HepG2 (cell line): ENCODE measurements at regions not wholly inside any gene's neighbourhood (a gene's known extent, or its start where the extent isn't known, plus 50 kb on each side); places are given as distances from the start of the nearest gene placed in this dataset.

ENCODE experiments used
- ATAC-seq: fragments of 200-7000 bp; cut with Tn5 transposase; 3 replicates; pipeline ENCODE4 v1.9.1; 2020; ENCODE audit warnings: mild to moderate bottlenecking, moderate library complexity
- BruUV-seq: library from RNA; stranded (reverse); fragments of 400-500 nt; replicated peaks from 2 replicates; lab custom pipeline; 2021; lab: Mats Ljungman, UMichigan
- CTCF ChIA-PET: fragments of 300-600 bp; formaldehyde crosslinking; extraction: SDS; loops from one replicate; lab custom pipeline; 2021; ENCODE audit warnings: low total read pairs, inconsistent platforms, low intra/inter-chr PET ratio; lab: Yijun Ruan, JAX
- POLR2A ChIA-PET: fragments of 350-600 bp; sonication (Branson Sonifier 250); formaldehyde crosslinking; loops from one replicate; lab custom pipeline; 2020; ENCODE audit warnings: antibody characterized with exemption, inconsistent platforms; lab: Yijun Ruan, JAX
- DNase-seq: peaks from one replicate; pipeline ENCODE4 v3.0.0-alpha.2; 2015; ENCODE audit warnings: low spot score
- FAIRE-seq: peaks from 3 replicates; lab custom pipeline; 2011; peaks lifted over from hg19 to GRCh38; lab: Jason Lieb, UNC
- H2AFZ ChIP-seq: one replicate; pipeline ENCODE4 v1.6.1; 2011; ENCODE audit warnings: low read length, inconsistent platforms
- H3K27ac ChIP-seq: fragments of 300-600 bp; 3 replicates; pipeline ENCODE4 v1.8.0; 2011; ENCODE audit warnings: mixed run types, mild to moderate bottlenecking, mixed read lengths, low read length, inconsistent platforms; ENCODE audit not compliant: insufficient read depth; ENCODE audit errors: extremely low read length
- H3K27me3 ChIP-seq, 2 experiments: fragments of 200-600 bp in 1 of 2; 2 replicates in 1 of 2; 3 replicates in 1 of 2; pipeline versions ENCODE4 v1.6.0 to v1.8.0; 2011; ENCODE audit warnings: low read length in 2 of 2, mild to moderate bottlenecking in 2 of 2, moderate library complexity in 2 of 2, inconsistent platforms in 1 of 2; ENCODE audit not compliant: insufficient read depth in 2 of 2, control insufficient read depth in 1 of 2
- H3K36me3 ChIP-seq, 2 experiments: fragments of 200-600 bp in 1 of 2; replicated peaks in 1 of 2; 2 replicates in 1 of 2; 3 replicates in 1 of 2; pipeline versions ENCODE4 v1.5.1 to v1.8.0; 2011; ENCODE audit warnings: low read length in 2 of 2, inconsistent platforms in 1 of 2; ENCODE audit not compliant: insufficient read depth in 2 of 2, control insufficient read depth in 1 of 2
- H3K4me1 ChIP-seq: 2 replicates; pipeline ENCODE4 v1.5.1; 2012; ENCODE audit warnings: low read length, inconsistent platforms; ENCODE audit not compliant: insufficient read depth
- H3K4me2 ChIP-seq: 2 replicates; pipeline ENCODE4 v1.6.0; 2011; ENCODE audit warnings: low read depth, low read length, inconsistent platforms
- H3K4me3 ChIP-seq, 3 experiments: fragments of 200-600 bp in 1 of 3; sonication (generic), shearing (Covaris generic) in 1 of 3; replicated peaks in 1 of 3; 2 replicates each; pipeline ENCODE4 v1.5.1; 2011 to 2016; ENCODE audit warnings: low read length in 3 of 3, inconsistent platforms in 2 of 3, low read depth in 2 of 3, mild to moderate bottlenecking in 2 of 3, control low read depth in 1 of 3, mixed read lengths in 1 of 3; ENCODE audit not compliant: insufficient read depth in 1 of 3
- H3K79me2 ChIP-seq: one replicate; pipeline ENCODE4 v1.6.1; 2011; ENCODE audit warnings: low read length, inconsistent platforms; ENCODE audit not compliant: insufficient read depth
- H3K9ac ChIP-seq: 2 replicates; pipeline ENCODE4 v1.6.0; 2011; ENCODE audit warnings: mild to moderate bottlenecking, low read depth, low read length, inconsistent platforms; ENCODE audit not compliant: insufficient read depth
- H3K9me3 ChIP-seq: 2 replicates; pipeline ENCODE4 v1.5.1; 2012; ENCODE audit warnings: mild to moderate bottlenecking, low read length
- H4K20me1 ChIP-seq: 2 replicates; pipeline ENCODE4 v1.6.0; 2011; ENCODE audit warnings: inconsistent platforms, mild to moderate bottlenecking, low read length, moderate library complexity; ENCODE audit not compliant: insufficient read depth
- ARNT2 ChIP-seq: sonication (generic); formaldehyde crosslinking; IDR thresholded peaks from 2 replicates; pipeline ENCODE4 v1.8.0; 2022; ENCODE audit warnings: mild to moderate bottlenecking, low read depth, missing genetic modification reagents, moderate library complexity
- CCAR2 ChIP-seq: fragments of 200-400 bp; formaldehyde crosslinking; optimal IDR thresholded peaks from 2 replicates; pipeline ENCODE3; 2018; ENCODE audit warnings: low read depth, mild to moderate bottlenecking, low read length, moderate library complexity
- ELF4 ChIP-seq: sonication (generic); formaldehyde crosslinking; IDR thresholded peaks from 2 replicates; pipeline ENCODE4 v1.5.0; 2020; ENCODE audit warnings: missing genetic modification reagents, mild to moderate bottlenecking, moderate library complexity, borderline replicate concordance
- KAT7 ChIP-seq: IDR thresholded peaks from 2 replicates; pipeline ENCODE4 v1.6.1; 2018; ENCODE audit warnings: borderline replicate concordance, missing compliant biosample characterization
- RERE ChIP-seq: IDR thresholded peaks from 2 replicates; pipeline ENCODE4 v1.6.1; 2016; ENCODE audit warnings: low read depth, missing genetic modification reagents, missing compliant biosample characterization
- SIX4 ChIP-seq: sonication (generic); formaldehyde crosslinking; IDR thresholded peaks from 2 replicates; pipeline ENCODE4 v1.4.0; 2020; ENCODE audit warnings: missing genetic modification reagents
- TARDBP ChIP-seq: sonication (generic); formaldehyde crosslinking; IDR thresholded peaks from 2 replicates; pipeline ENCODE4 v1.8.0; 2022; ENCODE audit warnings: mild to moderate bottlenecking, missing genetic modification reagents
- ZHX1 ChIP-seq: sonication (generic); formaldehyde crosslinking; IDR thresholded peaks from 2 replicates; pipeline ENCODE4 v1.8.1; 2022; ENCODE audit warnings: low read depth, mild to moderate bottlenecking, missing genetic modification reagents
- ZNF773 ChIP-seq: sonication (generic); formaldehyde crosslinking; IDR thresholded peaks from 2 replicates; pipeline ENCODE4 v1.4.0; 2020; ENCODE audit warnings: missing genetic modification reagents, borderline replicate concordance
- ZNF784 ChIP-seq: sonication (generic); formaldehyde crosslinking; IDR thresholded peaks from 2 replicates; pipeline ENCODE4 v1.5.1; 2020; ENCODE audit warnings: missing genetic modification reagents, mild to moderate bottlenecking, borderline replicate concordance
- ZNF788 ChIP-seq: sonication (generic); formaldehyde crosslinking; IDR thresholded peaks from 2 replicates; pipeline ENCODE4 v1.5.0; 2020; ENCODE audit warnings: mild to moderate bottlenecking, missing genetic modification reagents, borderline replicate concordance
- ZNF891 ChIP-seq: sonication (generic); formaldehyde crosslinking; IDR thresholded peaks from 2 replicates; pipeline ENCODE4 v1.5.0; 2020; ENCODE audit warnings: mild to moderate bottlenecking, missing genetic modification reagents
- WGBS: methylation state at CpG from one replicate; pipeline ENCODE4 v1.1.6; 2017; ENCODE audit warnings: low lambda C conversion rate; 5-methylcytosine and 5-hydroxymethylcytosine counted together
- in situ Hi-C: cut with HindIII; loops from 2 replicates; pipeline ENCODE4 v1.10.0; 2017; ENCODE audit warnings: low pct_unique_long_range_greater_than_20kb; ENCODE audit not compliant: extremely low pct_ligation_motif_present
- intact Hi-C: fragments of 100-400 bp; cut with micrococcal nuclease; formaldehyde crosslinking; loops from one replicate; pipeline ENCODE4 v1.10.0; 2022; ENCODE audit not compliant: unreplicated experiment

- TF ChIP-seq RERE (CRISPR knock-in tag) (no peak), ZNF773 (CRISPR knock-in tag) (no peak), ELF4 (no peak), CCAR2 (no peak)
- TF ChIP-seq, all 625 proteins: peak for 0
Observed at GRCh38 chr2:209125291-209125690, 298.6 kb upstream of the MAP2 start (continued).

GRCh38 chr2:209138079-209138478, 285.8 kb upstream of the MAP2 start:
- H3K4me1 ChIP-seq, result no peaks in the 10 kb centered on the region
- H3K27ac ChIP-seq, result no peak overlapping the region
- no peaks in the 10 kb centered on the region for H3K27me3 ChIP-seq
- BruUV-seq, result no TSS peak
- no peaks in the 10 kb centered on the region for H3K9me3 ChIP-seq
- no peak overlapping the region for H3K4me2 ChIP-seq
- no peak overlapping the region for H3K4me3 ChIP-seq
- no peak overlapping the region for H2AFZ ChIP-seq
- no peak for FAIRE-seq
- DNase-seq, result no peak
- 38% methylated on average over 3 of the region's 3 CpGs for WGBS
- H4K20me1 ChIP-seq, result no peaks in the 10 kb centered on the region
- H3K79me2 ChIP-seq, result no peaks in the 10 kb centered on the region
- POLR2A ChIA-PET, result no interaction called here
- CTCF ChIA-PET, result no interaction called here
- H3K9ac ChIP-seq, result no peak overlapping the region
- no peaks in the 10 kb centered on the region for H3K36me3 ChIP-seq
- intact Hi-C loops, result no loop called here
- no peak for ATAC-seq
- in situ Hi-C loops, result no loop called here
- TF ChIP-seq ZHX1 (CRISPR knock-in tag) (no peak), TARDBP (no peak), SIX4 (CRISPR knock-in tag) (no peak), ZNF891 (no peak), ZNF788 (CRISPR knock-in tag) (no peak), KAT7 (CRISPR knock-in tag) (no peak), ARNT2 (no peak), ZNF784 (no peak)
